GM13977 (cell line): ENCODE measurements at regions not wholly inside any gene's neighbourhood (a gene's known extent, or its start where the extent isn't known, plus 50 kb on each side); places are given as distances from the start of the nearest gene placed in this dataset.
A peak's percentile ranks its signal among the peaks of the same experiment; 100 is the strongest.

ENCODE experiments used
- DNase-seq: peaks from one replicate; pipeline ENCODE4 v3.0.0; 2012; ENCODE audit warnings: low spot score
- CTCF ChIP-seq: IDR thresholded peaks from 2 replicates; pipeline ENCODE4 v1.5.1; 2012; ENCODE audit warnings: mild to moderate bottlenecking, control low read depth; ENCODE audit not compliant: insufficient read depth; ENCODE audit errors: extremely low read depth, missing control alignments
- in situ Hi-C: fragments of 300-500 bp; cut with MboI; formaldehyde crosslinking; loops from one replicate; pipeline ENCODE4 v1.12.0; 2022; ENCODE audit warnings: low sequenced_read_pairs, low pct_unique_long_range_greater_than_20kb, mixed read lengths, inconsistent platforms; ENCODE audit not compliant: unreplicated experiment

GRCh38 chr2:185628985-185629384 lies 109.6 kb upstream of the FSIP2 start:
- in situ Hi-C loops, result loop anchor here (25.0 kb wide), 1 partner anchor 833 kb away; no protein-coding TSS in a partner anchor
- no peak for DNase-seq

GRCh38 chr2:185633621-185634020 lies 105.0 kb upstream of the FSIP2 start:
- no peak for TF ChIP-seq CTCF
- no peak for DNase-seq
- in situ Hi-C loops, result loop anchor here (25.0 kb wide), 1 partner anchor 829 kb away; no protein-coding TSS in a partner anchor

More at GRCh38 chr2:185628985-185629384, 109.6 kb upstream of the FSIP2 start:
- peak; percentile 52 for TF ChIP-seq CTCF

- no peak for DNase-seq
- in situ Hi-C loops, result loop anchor here (25.0 kb wide), 1 partner anchor 824 kb away; no protein-coding TSS in a partner anchor
- TF ChIP-seq CTCF, result no peak
Measured at GRCh38 chr2:185638771-185639170, 99.8 kb upstream of the FSIP2 start.

- no peak for DNase-seq
- in situ Hi-C loops, result loop anchor here (25.0 kb wide), 1 partner anchor 822 kb away; no protein-coding TSS in a partner anchor
- TF ChIP-seq CTCF, result no peak
Measured at GRCh38 chr2:185640588-185640987, 98.0 kb upstream of the FSIP2 start.

- no peak for DNase-seq
Measured at GRCh38 chr2:185643434-185643833, 95.2 kb upstream of the FSIP2 start.

GRCh38 chr2:185644828-185645227 lies 93.8 kb upstream of the FSIP2 start:
- in situ Hi-C loops, result loop anchor here (25.0 kb wide), 1 partner anchor 817 kb away; no protein-coding TSS in a partner anchor
- TF ChIP-seq CTCF, result no peak
- DNase-seq, result no peak

More at GRCh38 chr2:185643434-185643833, 95.2 kb upstream of the FSIP2 start:
- TF ChIP-seq CTCF, result no peak
- in situ Hi-C loops, result loop anchor here (25.0 kb wide), 1 partner anchor 819 kb away; no protein-coding TSS in a partner anchor
